Mononuclear cell (primary cell): ENCODE measurements at regions not wholly inside any gene's neighbourhood (a gene's known extent, or its start where the extent isn't known, plus 50 kb on each side); places are given as distances from the start of the nearest gene placed in this dataset.
"Not testable (repeated sequence)": the region's sequence is repeated elsewhere in the genome, so short reads cannot be mapped to it uniquely, and the experiment has no call there.

ENCODE experiments used
- H3K27me3 ChIP-seq: 2 replicates; pipeline ENCODE4 v1.6.0; 2011; ENCODE audit warnings: low read length, control low read depth; ENCODE audit not compliant: insufficient read depth
- H3K4me1 ChIP-seq: 2 replicates; pipeline ENCODE4 v1.5.1; 2011; ENCODE audit warnings: mild to moderate bottlenecking, low read length, control low read depth; ENCODE audit not compliant: insufficient read depth
- H3K4me3 ChIP-seq: 2 replicates; pipeline ENCODE4 v1.5.1; 2011; ENCODE audit warnings: mild to moderate bottlenecking, low read length, moderate library complexity
- H3K9me3 ChIP-seq: 2 replicates; pipeline ENCODE4 v1.5.1; 2011; ENCODE audit warnings: low read depth, mild to moderate bottlenecking, control low read depth, low read length

- H3K4me3 ChIP-seq = no peak overlapping the region
- no peaks in the 10 kb centered on the region for H3K9me3 ChIP-seq
- H3K4me1 ChIP-seq = peaks cover 28% of the 10 kb centered on the region
- peaks cover 4% of the 10 kb centered on the region for H3K27me3 ChIP-seq
Observed at GRCh38 chr9:117825609-117826347, 121.6 kb downstream of the TLR4 start.

- Histone ChIP-seq H3K4me3 (no peak overlapping the region), H3K4me1 (peaks cover 28% of the 10 kb centered on the region)
Observed at GRCh38 chr9:117826837-117827236, 122.6 kb downstream of the TLR4 start.

GRCh38 chr9:117827456-117827855, 123.3 kb downstream of the TLR4 start:
- Histone ChIP-seq H3K4me3 (no peak overlapping the region), H3K27me3 (peaks cover 5% of the 10 kb centered on the region), H3K4me1 (peaks cover 28% of the 10 kb centered on the region), H3K9me3 (no peaks in the 10 kb centered on the region)

More at GRCh38 chr9:117826837-117827236, 122.6 kb downstream of the TLR4 start:
- Histone ChIP-seq H3K27me3 (no peaks in the 10 kb centered on the region), H3K9me3 (no peaks in the 10 kb centered on the region)

GRCh38 chr9:117828466-117828865, 124.3 kb downstream of the TLR4 start:
- peaks cover 10% of the 10 kb centered on the region for H3K27me3 ChIP-seq
- H3K9me3 ChIP-seq = no peaks in the 10 kb centered on the region
- H3K4me3 ChIP-seq = no peak overlapping the region
- peaks cover 28% of the 10 kb centered on the region for H3K4me1 ChIP-seq

- Histone ChIP-seq H3K4me3 (no peak overlapping the region), H3K4me1 (no peaks in the 10 kb centered on the region), H3K9me3 (no peaks in the 10 kb centered on the region), H3K27me3 (peaks cover 10% of the 10 kb centered on the region)
Observed at GRCh38 chr9:117835798-117836197, 131.6 kb downstream of the TLR4 start.

GRCh38 chr9:117839862-117840261, 135.7 kb downstream of the TLR4 start:
- no peak overlapping the region for H3K4me3 ChIP-seq
- no peaks in the 10 kb centered on the region for H3K4me1 ChIP-seq
- H3K9me3 ChIP-seq = no peaks in the 10 kb centered on the region
- H3K27me3 ChIP-seq = peaks cover 10% of the 10 kb centered on the region

- H3K9me3 ChIP-seq, H3K27me3 ChIP-seq, H3K4me3 ChIP-seq, H3K4me1 ChIP-seq: not testable (repeated sequence)
Observed at GRCh38 chr9:117851836-117852461, 147.7 kb downstream of the TLR4 start.

- Histone ChIP-seq H3K27me3 (no peaks in the 10 kb centered on the region), H3K9me3 (no peaks in the 10 kb centered on the region), H3K4me1 (no peaks in the 10 kb centered on the region), H3K4me3 (no peak overlapping the region)
Observed at GRCh38 chr9:117858561-117858960, 154.4 kb downstream of the TLR4 start.

- H3K4me1 ChIP-seq = no peaks in the 10 kb centered on the region
- no peak overlapping the region for H3K4me3 ChIP-seq
- no peaks in the 10 kb centered on the region for H3K27me3 ChIP-seq
- no peaks in the 10 kb centered on the region for H3K9me3 ChIP-seq
Observed at GRCh38 chr9:117860849-117861248, 156.6 kb downstream of the TLR4 start.

- Histone ChIP-seq H3K9me3 (no peaks in the 10 kb centered on the region), H3K4me1 (no peaks in the 10 kb centered on the region), H3K27me3 (no peaks in the 10 kb centered on the region), H3K4me3 (no peak overlapping the region)
Observed at GRCh38 chr9:117864385-117865057, 160.3 kb downstream of the TLR4 start.

- Histone ChIP-seq H3K9me3 (no peaks in the 10 kb centered on the region), H3K4me1 (no peaks in the 10 kb centered on the region), H3K27me3 (no peaks in the 10 kb centered on the region), H3K4me3 (no peak overlapping the region)
Observed at GRCh38 chr9:117868594-117868993, 164.4 kb downstream of the TLR4 start.

- no peaks in the 10 kb centered on the region for H3K27me3 ChIP-seq
- H3K4me1 ChIP-seq = no peaks in the 10 kb centered on the region
- H3K4me3 ChIP-seq = no peak overlapping the region
- no peaks in the 10 kb centered on the region for H3K9me3 ChIP-seq
Observed at GRCh38 chr9:117869287-117869686, 165.1 kb downstream of the TLR4 start.

GRCh38 chr9:117869712-117870111, 165.5 kb downstream of the TLR4 start:
- Histone ChIP-seq H3K4me1 (no peaks in the 10 kb centered on the region), H3K4me3 (no peak overlapping the region), H3K27me3 (no peaks in the 10 kb centered on the region), H3K9me3 (no peaks in the 10 kb centered on the region)

GRCh38 chr9:117873664-117874063, 169.5 kb downstream of the TLR4 start:
- no peaks in the 10 kb centered on the region for H3K4me1 ChIP-seq
- H3K9me3 ChIP-seq = no peaks in the 10 kb centered on the region
- no peak overlapping the region for H3K4me3 ChIP-seq
- H3K27me3 ChIP-seq = no peaks in the 10 kb centered on the region

- H3K4me3 ChIP-seq = no peak overlapping the region
- peaks cover 4% of the 10 kb centered on the region for H3K27me3 ChIP-seq
- H3K9me3 ChIP-seq = no peaks in the 10 kb centered on the region
- no peaks in the 10 kb centered on the region for H3K4me1 ChIP-seq
Observed at GRCh38 chr9:117875886-117876285, 171.7 kb downstream of the TLR4 start.
